Left forelimb (tissue), 1 donor: ENCODE measurements at regions not wholly inside any gene's neighbourhood (a gene's known extent, or its start where the extent isn't known, plus 50 kb on each side); places are given as distances from the start of the nearest gene placed in this dataset.

Experiments used
- DNase-seq: peaks from one replicate; pipeline ENCODE4 v3.0.0-alpha.2; 2018; ENCODE audit warnings: low spot score

- DNase-seq = no peak
These were observed 162.3 kb downstream of the COX7C start for GRCh38 chr5:86780018-86780417.

GRCh38 chr5:86786955-86787354, 169.2 kb downstream of the COX7C start:
- no peak for DNase-seq

GRCh38 chr5:86795659-86796058, 177.9 kb downstream of the COX7C start:
- DNase-seq = no peak

GRCh38 chr5:86797677-86798076, 179.9 kb downstream of the COX7C start:
- DNase-seq = no peak

- DNase-seq = no peak
These were observed 188.5 kb downstream of the COX7C start for GRCh38 chr5:86806206-86806605.

GRCh38 chr5:86807046-86808031, 189.6 kb downstream of the COX7C start:
- DNase-seq = no peak

- no peak for DNase-seq
These were observed 196.6 kb downstream of the COX7C start for GRCh38 chr5:86814315-86814714.

GRCh38 chr5:86814907-86815306, 197.2 kb downstream of the COX7C start:
- DNase-seq = no peak

- no peak for DNase-seq
These were observed 206.9 kb downstream of the COX7C start for GRCh38 chr5:86824637-86825036.

- DNase-seq = no peak
These were observed 213.4 kb downstream of the COX7C start for GRCh38 chr5:86831128-86831527.

GRCh38 chr5:86833868-86834267, 216.1 kb downstream of the COX7C start:
- no peak for DNase-seq

GRCh38 chr5:86837610-86838009, 219.9 kb downstream of the COX7C start:
- DNase-seq = no peak

GRCh38 chr5:86838083-86838482, 220.3 kb downstream of the COX7C start:
- no peak for DNase-seq

GRCh38 chr5:86841000-86841644, 223.4 kb downstream of the COX7C start:
- DNase-seq = no peak

- no peak for DNase-seq
These were observed 240.7 kb downstream of the COX7C start for GRCh38 chr5:86858442-86858841.

GRCh38 chr5:86861512-86861911, 243.8 kb downstream of the COX7C start:
- DNase-seq = no peak

- no peak for DNase-seq
These were observed 244.4 kb downstream of the COX7C start for GRCh38 chr5:86862093-86862492.

GRCh38 chr5:86864051-86864450, 246.3 kb downstream of the COX7C start:
- no peak for DNase-seq

- DNase-seq = no peak
These were observed 247.6 kb downstream of the COX7C start for GRCh38 chr5:86865256-86865785.

GRCh38 chr5:86866036-86866435, 248.3 kb downstream of the COX7C start:
- no peak for DNase-seq

GRCh38 chr5:86869268-86869667, 251.5 kb downstream of the COX7C start:
- DNase-seq = no peak

GRCh38 chr5:86875539-86875938, 257.8 kb downstream of the COX7C start:
- no peak for DNase-seq

GRCh38 chr5:86878250-86878649, 260.5 kb downstream of the COX7C start:
- DNase-seq = no peak
